ENCODE measurements at regions not wholly inside any gene's neighbourhood (a gene's known extent, or its start where the extent isn't known, plus 50 kb on each side); places are given as distances from the start of the nearest gene placed in this dataset.

DNA sequence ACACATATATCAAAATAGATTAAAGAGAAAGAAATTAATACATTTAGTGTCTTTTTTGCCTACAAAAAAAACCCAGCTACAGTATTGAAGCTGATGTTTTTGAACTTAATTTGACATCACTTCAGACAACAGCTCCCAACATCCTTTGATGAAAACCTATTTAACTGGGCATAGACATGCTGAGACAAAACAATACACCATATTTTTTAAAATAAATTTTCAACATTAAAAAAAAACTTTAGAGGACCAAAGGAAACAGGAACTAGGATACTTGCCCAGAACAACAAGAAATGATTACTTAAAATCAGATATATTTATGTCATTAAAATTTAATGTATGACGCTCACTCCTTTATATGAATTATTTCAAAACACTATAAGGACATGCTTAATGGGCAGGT, 178.1 kb downstream of the MREG start:
- TF ChIP-seq, protein P1, sequence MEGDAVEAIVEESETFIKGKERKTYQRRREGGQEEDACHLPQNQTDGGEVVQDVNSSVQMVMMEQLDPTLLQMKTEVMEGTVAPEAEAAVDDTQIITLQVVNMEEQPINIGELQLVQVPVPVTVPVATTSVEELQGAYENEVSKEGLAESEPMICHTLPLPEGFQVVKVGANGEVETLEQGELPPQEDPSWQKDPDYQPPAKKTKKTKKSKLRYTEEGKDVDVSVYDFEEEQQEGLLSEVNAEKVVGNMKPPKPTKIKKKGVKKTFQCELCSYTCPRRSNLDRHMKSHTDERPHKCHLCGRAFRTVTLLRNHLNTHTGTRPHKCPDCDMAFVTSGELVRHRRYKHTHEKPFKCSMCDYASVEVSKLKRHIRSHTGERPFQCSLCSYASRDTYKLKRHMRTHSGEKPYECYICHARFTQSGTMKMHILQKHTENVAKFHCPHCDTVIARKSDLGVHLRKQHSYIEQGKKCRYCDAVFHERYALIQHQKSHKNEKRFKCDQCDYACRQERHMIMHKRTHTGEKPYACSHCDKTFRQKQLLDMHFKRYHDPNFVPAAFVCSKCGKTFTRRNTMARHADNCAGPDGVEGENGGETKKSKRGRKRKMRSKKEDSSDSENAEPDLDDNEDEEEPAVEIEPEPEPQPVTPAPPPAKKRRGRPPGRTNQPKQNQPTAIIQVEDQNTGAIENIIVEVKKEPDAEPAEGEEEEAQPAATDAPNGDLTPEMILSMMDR (IDR thresholded peaks at IDR 0.05): no peak
- TF ChIP-seq POLR2A (IDR thresholded peaks at IDR 0.05): no peak

All from body of pancreas (tissue), 4 donors.